Left ventricle myocardium inferior (tissue), 1 donor: ENCODE measurements at regions not wholly inside any gene's neighbourhood (a gene's known extent, or its start where the extent isn't known, plus 50 kb on each side); places are given as distances from the start of the nearest gene placed in this dataset.

Experiments used
- DNase-seq: peaks from one replicate; pipeline ENCODE4 v3.0.0-alpha.2; 2020
- H3K27ac ChIP-seq: fragments of 200-600 bp; replicated peaks from 2 replicates; pipeline ENCODE4 v1.8.0; 2021
- H3K27me3 ChIP-seq: fragments of 200-600 bp; 2 replicates; pipeline ENCODE4 v1.8.0; 2021; ENCODE audit warnings: low read depth
- H3K36me3 ChIP-seq: fragments of 200-600 bp; 2 replicates; pipeline ENCODE4 v1.8.0; 2021
- H3K4me1 ChIP-seq: fragments of 200-600 bp; 2 replicates; pipeline ENCODE4 v1.8.0; 2021
- H3K4me3 ChIP-seq: fragments of 200-600 bp; 2 replicates; pipeline ENCODE4 v1.8.0; 2021; ENCODE audit warnings: mild to moderate bottlenecking, moderate library complexity
- H3K9me3 ChIP-seq: fragments of 200-600 bp; replicated peaks from 2 replicates; pipeline ENCODE4 v1.8.0; 2021
- CTCF ChIP-seq: fragments of 200-600 bp; IDR thresholded peaks from 2 replicates; pipeline ENCODE4 v1.8.0; 2021; ENCODE audit warnings: antibody characterized with exemption, mild to moderate bottlenecking, borderline replicate concordance
- intact Hi-C: fragments of 100-400 bp; cut with micrococcal nuclease; formaldehyde crosslinking; loops from one replicate; pipeline ENCODE4 v1.11.0; 2022
- donor health status: DM: no; HTN: yes; CAD: no; lungs with severe emphysema.

GRCh38 chr14:98118749-98119148 is 1153.2 kb downstream of the BCL11B start:
- peaks cover 11% of the 10 kb centered on the region for H3K27me3 ChIP-seq
- intact Hi-C loops = no loop called here
- no peak for TF ChIP-seq CTCF
- H3K36me3 ChIP-seq = no peaks in the 10 kb centered on the region
- no peak overlapping the region for H3K4me3 ChIP-seq
- DNase-seq = no peak
- H3K27ac ChIP-seq = no peak overlapping the region
- H3K4me1 ChIP-seq = no peaks in the 10 kb centered on the region
- peaks cover 7% of the 10 kb centered on the region for H3K9me3 ChIP-seq

GRCh38 chr14:98119739-98120138 is 1152.3 kb downstream of the BCL11B start:
- peaks cover 14% of the 10 kb centered on the region for H3K9me3 ChIP-seq
- no peak overlapping the region for H3K4me3 ChIP-seq
- no peak for DNase-seq
- H3K27ac ChIP-seq = no peak overlapping the region
- intact Hi-C loops = no loop called here
- H3K27me3 ChIP-seq = peaks cover 11% of the 10 kb centered on the region
- H3K36me3 ChIP-seq = no peaks in the 10 kb centered on the region
- no peak for TF ChIP-seq CTCF
- no peaks in the 10 kb centered on the region for H3K4me1 ChIP-seq

GRCh38 chr14:98120831-98121464 is 1151.0 kb downstream of the BCL11B start:
- DNase-seq = no peak
- no peaks in the 10 kb centered on the region for H3K4me1 ChIP-seq
- H3K36me3 ChIP-seq = no peaks in the 10 kb centered on the region
- no peak overlapping the region for H3K4me3 ChIP-seq
- no peak overlapping the region for H3K27ac ChIP-seq
- intact Hi-C loops = no loop called here
- H3K27me3 ChIP-seq = peaks cover 11% of the 10 kb centered on the region
- TF ChIP-seq CTCF = no peak
- peaks cover 25% of the 10 kb centered on the region for H3K9me3 ChIP-seq

GRCh38 chr14:98122527-98122926 is 1149.5 kb downstream of the BCL11B start:
- intact Hi-C loops = no loop called here
- H3K27me3 ChIP-seq = peaks cover 6% of the 10 kb centered on the region
- H3K9me3 ChIP-seq = peaks cover 25% of the 10 kb centered on the region
- H3K27ac ChIP-seq = no peak overlapping the region
- no peak for DNase-seq
- no peak for TF ChIP-seq CTCF
- H3K36me3 ChIP-seq = no peaks in the 10 kb centered on the region
- no peak overlapping the region for H3K4me3 ChIP-seq
- H3K4me1 ChIP-seq = no peaks in the 10 kb centered on the region

GRCh38 chr14:98130691-98131090 is 1141.3 kb downstream of the BCL11B start:
- peaks cover under 1% of the 10 kb centered on the region for H3K9me3 ChIP-seq
- intact Hi-C loops = no loop called here
- H3K27ac ChIP-seq = no peak overlapping the region
- no peaks in the 10 kb centered on the region for H3K36me3 ChIP-seq
- H3K27me3 ChIP-seq = peaks cover 31% of the 10 kb centered on the region
- no peak for DNase-seq
- no peak for TF ChIP-seq CTCF
- H3K4me3 ChIP-seq = no peak overlapping the region
- H3K4me1 ChIP-seq = no peaks in the 10 kb centered on the region
